GM18858 (cell line): ENCODE measurements at regions not wholly inside any gene's neighbourhood (a gene's known extent, or its start where the extent isn't known, plus 50 kb on each side); places are given as distances from the start of the nearest gene placed in this dataset.

Experiments
- ATAC-seq: cut with Tn5 transposase; IDR thresholded peaks from one replicate; pipeline ENCODE4 v1.9.1; 2021; ENCODE audit not compliant: unreplicated experiment

GRCh38 chr6:92181347-92181746 lies 1238.0 kb downstream of the EPHA7 start:
- ATAC-seq = no peak

GRCh38 chr6:92180090-92180489 lies 1239.3 kb downstream of the EPHA7 start:
- no peak for ATAC-seq

- no peak for ATAC-seq
Observed at GRCh38 chr6:92176666-92177065, 1242.7 kb downstream of the EPHA7 start.

GRCh38 chr6:92174398-92175073 lies 1244.8 kb downstream of the EPHA7 start:
- ATAC-seq = no peak

- ATAC-seq = no peak
Observed at GRCh38 chr6:92169506-92169905, 1249.9 kb downstream of the EPHA7 start.

- ATAC-seq = no peak
Observed at GRCh38 chr6:92166666-92167065, 1252.7 kb downstream of the EPHA7 start.

GRCh38 chr6:92161953-92162352 lies 1257.4 kb downstream of the EPHA7 start:
- no peak for ATAC-seq

- ATAC-seq = no peak
Observed at GRCh38 chr6:92160226-92160625, 1259.1 kb downstream of the EPHA7 start.

GRCh38 chr6:92159046-92159445 lies 1260.3 kb downstream of the EPHA7 start:
- ATAC-seq = no peak

GRCh38 chr6:92150553-92150952 lies 1268.8 kb downstream of the EPHA7 start:
- no peak for ATAC-seq

- ATAC-seq = no peak
Observed at GRCh38 chr6:92147246-92147645, 1272.1 kb downstream of the EPHA7 start.

- no peak for ATAC-seq
Observed at GRCh38 chr6:92139601-92140000, 1279.8 kb downstream of the EPHA7 start.

- ATAC-seq = no peak
Observed at GRCh38 chr6:92132957-92133356, 1286.4 kb downstream of the EPHA7 start.

GRCh38 chr6:92132457-92132856 lies 1286.9 kb downstream of the EPHA7 start:
- no peak for ATAC-seq

- ATAC-seq = no peak
Observed at GRCh38 chr6:92130944-92131343, 1288.4 kb downstream of the EPHA7 start.

- ATAC-seq = no peak
Observed at GRCh38 chr6:92126983-92127382, 1292.4 kb downstream of the EPHA7 start.

- ATAC-seq = no peak
Observed at GRCh38 chr6:92126088-92126487, 1293.3 kb downstream of the EPHA7 start.

GRCh38 chr6:92125681-92126080 lies 1293.7 kb downstream of the EPHA7 start:
- no peak for ATAC-seq

- ATAC-seq = no peak
Observed at GRCh38 chr6:92124200-92124651, 1295.1 kb downstream of the EPHA7 start.

GRCh38 chr6:92122746-92123145 lies 1296.6 kb downstream of the EPHA7 start:
- ATAC-seq = no peak

- no peak for ATAC-seq
Observed at GRCh38 chr6:92121228-92121627, 1298.1 kb downstream of the EPHA7 start.

- no peak for ATAC-seq
Observed at GRCh38 chr6:92117800-92118199, 1301.6 kb downstream of the EPHA7 start.

GRCh38 chr6:92114797-92115196 lies 1304.6 kb downstream of the EPHA7 start:
- ATAC-seq = no peak
